ENCODE measurements at regions not wholly inside any gene's neighbourhood (a gene's known extent, or its start where the extent isn't known, plus 50 kb on each side); places are given as distances from the start of the nearest gene placed in this dataset.

DNA sequence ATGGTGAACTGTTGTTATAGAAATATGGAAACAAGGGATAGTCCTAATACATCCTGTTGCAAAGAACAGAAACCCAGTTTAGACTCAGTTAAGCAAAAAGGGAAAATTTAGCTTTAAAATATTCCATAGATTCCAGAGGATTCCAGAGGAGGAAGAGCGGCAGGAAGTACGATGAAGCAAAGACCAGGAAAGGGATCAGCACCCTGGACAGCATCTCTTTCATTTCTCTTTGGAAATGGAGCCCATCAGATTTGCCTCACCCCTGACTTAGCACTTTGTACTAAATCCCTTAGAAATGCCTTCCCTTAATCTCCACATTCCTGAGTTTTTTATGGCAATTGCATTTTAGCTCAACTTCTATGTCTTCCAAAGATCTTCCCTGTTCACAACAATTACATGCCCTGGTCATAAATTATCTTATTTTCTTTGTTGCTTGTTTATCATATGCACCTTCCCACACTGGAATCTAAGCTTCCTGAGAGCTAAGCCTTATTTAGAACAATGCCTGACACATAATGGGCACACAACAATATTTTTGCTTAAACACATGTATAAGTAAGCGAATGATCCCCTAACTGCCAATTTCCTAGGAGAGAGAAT is 150.0 kb upstream of the RBFOX1 start:
- Mint-ChIP-seq H3K4me1 (no peaks in the 10 kb centered on the region), H3K27ac (no peak overlapping the region), H3K27me3 (ENCODE audit: insufficient read depth, low read depth, poor library complexity) (no peaks in the 10 kb centered on the region), H3K9me3 (peaks cover 58% of the 10 kb centered on the region), H3K4me3 (no peak overlapping the region), H3K36me3 (ENCODE audit: low read depth) (no peaks in the 10 kb centered on the region; the same call in 2 of the 3 replicates)
- H3K27me3 ChIP-seq (ENCODE audit: insufficient read depth): no peaks in the 10 kb centered on the region
- no peaks in the 10 kb centered on the region for H3F3A ChIP-seq (replicated peaks; ENCODE audit: low read depth)
- no peak overlapping the region for H2AFZ ChIP-seq
- no peak overlapping the region for H3K4me2 ChIP-seq
- TF ChIP-seq, protein P1, sequence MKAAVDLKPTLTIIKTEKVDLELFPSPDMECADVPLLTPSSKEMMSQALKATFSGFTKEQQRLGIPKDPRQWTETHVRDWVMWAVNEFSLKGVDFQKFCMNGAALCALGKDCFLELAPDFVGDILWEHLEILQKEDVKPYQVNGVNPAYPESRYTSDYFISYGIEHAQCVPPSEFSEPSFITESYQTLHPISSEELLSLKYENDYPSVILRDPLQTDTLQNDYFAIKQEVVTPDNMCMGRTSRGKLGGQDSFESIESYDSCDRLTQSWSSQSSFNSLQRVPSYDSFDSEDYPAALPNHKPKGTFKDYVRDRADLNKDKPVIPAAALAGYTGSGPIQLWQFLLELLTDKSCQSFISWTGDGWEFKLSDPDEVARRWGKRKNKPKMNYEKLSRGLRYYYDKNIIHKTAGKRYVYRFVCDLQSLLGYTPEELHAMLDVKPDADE (IDR thresholded peaks at IDR 0.05): no peak
- TF ChIP-seq, protein P2, sequence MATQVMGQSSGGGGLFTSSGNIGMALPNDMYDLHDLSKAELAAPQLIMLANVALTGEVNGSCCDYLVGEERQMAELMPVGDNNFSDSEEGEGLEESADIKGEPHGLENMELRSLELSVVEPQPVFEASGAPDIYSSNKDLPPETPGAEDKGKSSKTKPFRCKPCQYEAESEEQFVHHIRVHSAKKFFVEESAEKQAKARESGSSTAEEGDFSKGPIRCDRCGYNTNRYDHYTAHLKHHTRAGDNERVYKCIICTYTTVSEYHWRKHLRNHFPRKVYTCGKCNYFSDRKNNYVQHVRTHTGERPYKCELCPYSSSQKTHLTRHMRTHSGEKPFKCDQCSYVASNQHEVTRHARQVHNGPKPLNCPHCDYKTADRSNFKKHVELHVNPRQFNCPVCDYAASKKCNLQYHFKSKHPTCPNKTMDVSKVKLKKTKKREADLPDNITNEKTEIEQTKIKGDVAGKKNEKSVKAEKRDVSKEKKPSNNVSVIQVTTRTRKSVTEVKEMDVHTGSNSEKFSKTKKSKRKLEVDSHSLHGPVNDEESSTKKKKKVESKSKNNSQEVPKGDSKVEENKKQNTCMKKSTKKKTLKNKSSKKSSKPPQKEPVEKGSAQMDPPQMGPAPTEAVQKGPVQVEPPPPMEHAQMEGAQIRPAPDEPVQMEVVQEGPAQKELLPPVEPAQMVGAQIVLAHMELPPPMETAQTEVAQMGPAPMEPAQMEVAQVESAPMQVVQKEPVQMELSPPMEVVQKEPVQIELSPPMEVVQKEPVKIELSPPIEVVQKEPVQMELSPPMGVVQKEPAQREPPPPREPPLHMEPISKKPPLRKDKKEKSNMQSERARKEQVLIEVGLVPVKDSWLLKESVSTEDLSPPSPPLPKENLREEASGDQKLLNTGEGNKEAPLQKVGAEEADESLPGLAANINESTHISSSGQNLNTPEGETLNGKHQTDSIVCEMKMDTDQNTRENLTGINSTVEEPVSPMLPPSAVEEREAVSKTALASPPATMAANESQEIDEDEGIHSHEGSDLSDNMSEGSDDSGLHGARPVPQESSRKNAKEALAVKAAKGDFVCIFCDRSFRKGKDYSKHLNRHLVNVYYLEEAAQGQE (IDR thresholded peaks at IDR 0.05; ENCODE audit: unreplicated experiment): peak; percentile 71
- no peak for TF ChIP-seq ZNF331 (CRISPR knock-in tag; IDR thresholded peaks at IDR 0.05; ENCODE audit: low read depth)
- no peak for TF ChIP-seq POLR2AphosphoS5 (IDR thresholded peaks at IDR 0.05; ENCODE audit: low read depth)
- TF ChIP-seq, protein P3, sequence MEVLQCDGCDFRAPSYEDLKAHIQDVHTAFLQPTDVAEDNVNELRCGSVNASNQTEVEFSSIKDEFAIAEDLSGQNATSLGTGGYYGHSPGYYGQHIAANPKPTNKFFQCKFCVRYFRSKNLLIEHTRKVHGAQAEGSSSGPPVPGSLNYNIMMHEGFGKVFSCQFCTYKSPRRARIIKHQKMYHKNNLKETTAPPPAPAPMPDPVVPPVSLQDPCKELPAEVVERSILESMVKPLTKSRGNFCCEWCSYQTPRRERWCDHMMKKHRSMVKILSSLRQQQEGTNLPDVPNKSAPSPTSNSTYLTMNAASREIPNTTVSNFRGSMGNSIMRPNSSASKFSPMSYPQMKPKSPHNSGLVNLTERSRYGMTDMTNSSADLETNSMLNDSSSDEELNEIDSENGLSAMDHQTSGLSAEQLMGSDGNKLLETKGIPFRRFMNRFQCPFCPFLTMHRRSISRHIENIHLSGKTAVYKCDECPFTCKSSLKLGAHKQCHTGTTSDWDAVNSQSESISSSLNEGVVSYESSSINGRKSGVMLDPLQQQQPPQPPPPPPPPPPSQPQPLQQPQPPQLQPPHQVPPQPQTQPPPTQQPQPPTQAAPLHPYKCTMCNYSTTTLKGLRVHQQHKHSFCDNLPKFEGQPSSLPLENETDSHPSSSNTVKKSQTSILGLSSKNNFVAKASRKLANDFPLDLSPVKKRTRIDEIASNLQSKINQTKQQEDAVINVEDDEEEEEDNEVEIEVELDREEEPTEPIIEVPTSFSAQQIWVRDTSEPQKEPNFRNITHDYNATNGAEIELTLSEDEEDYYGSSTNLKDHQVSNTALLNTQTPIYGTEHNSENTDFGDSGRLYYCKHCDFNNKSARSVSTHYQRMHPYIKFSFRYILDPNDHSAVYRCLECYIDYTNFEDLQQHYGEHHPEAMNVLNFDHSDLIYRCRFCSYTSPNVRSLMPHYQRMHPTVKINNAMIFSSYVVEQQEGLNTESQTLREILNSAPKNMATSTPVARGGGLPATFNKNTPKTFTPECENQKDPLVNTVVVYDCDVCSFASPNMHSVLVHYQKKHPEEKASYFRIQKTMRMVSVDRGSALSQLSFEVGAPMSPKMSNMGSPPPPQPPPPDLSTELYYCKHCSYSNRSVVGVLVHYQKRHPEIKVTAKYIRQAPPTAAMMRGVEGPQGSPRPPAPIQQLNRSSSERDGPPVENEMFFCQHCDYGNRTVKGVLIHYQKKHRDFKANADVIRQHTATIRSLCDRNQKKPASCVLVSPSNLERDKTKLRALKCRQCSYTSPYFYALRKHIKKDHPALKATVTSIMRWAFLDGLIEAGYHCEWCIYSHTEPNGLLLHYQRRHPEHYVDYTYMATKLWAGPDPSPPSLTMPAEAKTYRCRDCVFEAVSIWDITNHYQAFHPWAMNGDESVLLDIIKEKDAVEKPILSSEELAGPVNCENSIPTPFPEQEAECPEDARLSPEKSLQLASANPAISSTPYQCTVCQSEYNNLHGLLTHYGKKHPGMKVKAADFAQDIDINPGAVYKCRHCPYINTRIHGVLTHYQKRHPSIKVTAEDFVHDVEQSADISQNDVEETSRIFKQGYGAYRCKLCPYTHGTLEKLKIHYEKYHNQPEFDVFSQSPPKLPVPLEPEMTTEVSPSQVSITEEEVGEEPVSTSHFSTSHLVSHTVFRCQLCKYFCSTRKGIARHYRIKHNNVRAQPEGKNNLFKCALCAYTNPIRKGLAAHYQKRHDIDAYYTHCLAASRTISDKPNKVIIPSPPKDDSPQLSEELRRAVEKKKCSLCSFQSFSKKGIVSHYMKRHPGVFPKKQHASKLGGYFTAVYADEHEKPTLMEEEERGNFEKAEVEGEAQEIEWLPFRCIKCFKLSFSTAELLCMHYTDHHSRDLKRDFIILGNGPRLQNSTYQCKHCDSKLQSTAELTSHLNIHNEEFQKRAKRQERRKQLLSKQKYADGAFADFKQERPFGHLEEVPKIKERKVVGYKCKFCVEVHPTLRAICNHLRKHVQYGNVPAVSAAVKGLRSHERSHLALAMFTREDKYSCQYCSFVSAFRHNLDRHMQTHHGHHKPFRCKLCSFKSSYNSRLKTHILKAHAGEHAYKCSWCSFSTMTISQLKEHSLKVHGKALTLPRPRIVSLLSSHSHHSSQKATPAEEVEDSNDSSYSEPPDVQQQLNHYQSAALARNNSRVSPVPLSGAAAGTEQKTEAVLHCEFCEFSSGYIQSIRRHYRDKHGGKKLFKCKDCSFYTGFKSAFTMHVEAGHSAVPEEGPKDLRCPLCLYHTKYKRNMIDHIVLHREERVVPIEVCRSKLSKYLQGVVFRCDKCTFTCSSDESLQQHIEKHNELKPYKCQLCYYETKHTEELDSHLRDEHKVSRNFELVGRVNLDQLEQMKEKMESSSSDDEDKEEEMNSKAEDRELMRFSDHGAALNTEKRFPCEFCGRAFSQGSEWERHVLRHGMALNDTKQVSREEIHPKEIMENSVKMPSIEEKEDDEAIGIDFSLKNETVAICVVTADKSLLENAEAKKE (CRISPR knock-in tag; IDR thresholded peaks at IDR 0.05): no peak
- no peak for TF ChIP-seq CREB1 (CRISPR knock-in tag; IDR thresholded peaks at IDR 0.05; ENCODE audit: low read depth)
- TF ChIP-seq STAT1 (IDR thresholded peaks at IDR 0.05; ENCODE audit: unreplicated experiment): no peak
- no peak for TF ChIP-seq EZH2 (IDR thresholded peaks at IDR 0.05; ENCODE audit: low read depth, unreplicated experiment)
- no peak overlapping the region for H3K4me3 ChIP-seq
- H3K9me2 ChIP-seq (ENCODE audit: insufficient read depth): no peaks in the 10 kb centered on the region
- H3K79me2 ChIP-seq (replicated peaks; ENCODE audit: insufficient read depth): no peaks in the 10 kb centered on the region
- no peaks in the 10 kb centered on the region for H3K4me1 ChIP-seq (ENCODE audit: insufficient read depth)
- H3K27ac ChIP-seq (ENCODE audit: low read depth): no peak overlapping the region
- H4K20me1 ChIP-seq (replicated peaks; ENCODE audit: insufficient read depth): no peaks in the 10 kb centered on the region
- ATAC-seq (peak; percentile 68), DNase-seq (ENCODE audit: low spot score) (peak; percentile 21)
- H3K36me3 ChIP-seq (ENCODE audit: insufficient read depth): no peaks in the 10 kb centered on the region
